ENCODE measurements at regions not wholly inside any gene's neighbourhood (a gene's known extent, or its start where the extent isn't known, plus 50 kb on each side); places are given as distances from the start of the nearest gene placed in this dataset.
"Not testable (repeated sequence)": the region's sequence is repeated elsewhere in the genome, so short reads cannot be mapped to it uniquely, and the experiment has no call there.

DNA sequence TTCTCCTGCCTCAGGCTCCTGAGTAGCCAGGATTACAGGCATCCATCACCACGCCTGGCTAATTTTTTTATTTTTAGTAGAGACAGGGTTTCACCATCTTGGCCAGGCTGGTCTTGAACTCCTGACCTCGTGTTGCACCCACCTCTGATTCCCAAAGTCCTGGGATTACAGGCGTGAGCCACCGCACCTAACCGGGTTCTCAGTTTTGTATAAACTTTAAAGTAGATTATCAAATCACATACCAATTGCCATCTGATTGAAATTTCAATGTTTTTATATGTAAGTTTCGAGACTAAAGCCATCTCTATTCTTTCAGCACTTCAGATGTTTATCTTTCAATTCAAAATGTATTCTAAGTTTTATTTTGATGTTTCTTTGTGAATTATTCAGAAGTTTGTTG is 110.1 kb downstream of the POTEH start:
- not testable (repeated sequence) for H3K4me1 ChIP-seq (ENCODE audit: control insufficient read depth in 1 of 2, insufficient read depth in 2 of 2, low read length in 2 of 2); H3K27ac ChIP-seq (ENCODE audit: low read depth, low read length); H3K79me2 ChIP-seq (ENCODE audit: control insufficient read depth, insufficient read depth, low read length, poor library complexity); H2AFZ ChIP-seq (ENCODE audit: insufficient read depth, low read length, poor library complexity); H3K4ac ChIP-seq (ENCODE audit: low read depth, low read length); H3K79me1 ChIP-seq (ENCODE audit: low read length); H3K9me3 ChIP-seq (ENCODE audit: insufficient read depth, low read depth, low read length); H3K18ac ChIP-seq (ENCODE audit: low read length); DNase-seq; H2BK5ac ChIP-seq (ENCODE audit: low read depth, low read length, poor library complexity); H3K27me3 ChIP-seq (ENCODE audit: insufficient read depth, low read length); H4K12ac ChIP-seq (ENCODE audit: low read depth, low read length); H4K8ac ChIP-seq (ENCODE audit: low read depth, low read length); H3K9ac ChIP-seq (ENCODE audit: low read length); H2BK120ac ChIP-seq (ENCODE audit: insufficient read depth, low read length, poor library complexity); H3K4me3 ChIP-seq (ENCODE audit: low read depth, low read length); H4K91ac ChIP-seq (ENCODE audit: low read depth, low read length); H3K36me3 ChIP-seq (ENCODE audit: control insufficient read depth in 1 of 2, insufficient read depth in 2 of 2, low read length in 2 of 2); H3K14ac ChIP-seq (ENCODE audit: low read length); H3K23ac ChIP-seq (ENCODE audit: low read length); H3K4me2 ChIP-seq (ENCODE audit: low read length); H2BK12ac ChIP-seq (ENCODE audit: low read length); H2AK5ac ChIP-seq (ENCODE audit: low read length)
- no CpG with 5 or more reads among the region's 6 CpGs for WGBS (ENCODE audit: extremely low coverage, insufficient coverage, insufficient read length)

DNA sequence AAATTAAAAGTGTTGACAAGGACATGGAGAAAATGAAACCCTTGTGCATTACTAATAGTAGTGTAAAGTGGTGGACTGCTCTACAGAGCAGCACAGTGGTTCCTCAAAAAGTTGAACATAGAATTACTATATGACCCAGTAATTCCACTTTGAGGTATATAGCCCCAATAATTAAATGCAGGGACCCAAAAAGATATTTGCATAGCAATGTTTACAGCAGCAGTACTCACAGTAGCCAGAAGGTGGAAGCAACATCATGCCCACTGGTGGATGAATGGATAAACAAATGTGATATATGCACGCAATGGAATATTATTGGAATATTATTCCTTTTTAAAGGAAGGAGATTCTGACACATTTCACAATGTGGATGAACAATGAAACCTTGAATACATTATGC is 121.3 kb downstream of the POTEH start:
- H4K91ac ChIP-seq (ENCODE audit: low read depth, low read length); H2BK120ac ChIP-seq (ENCODE audit: insufficient read depth, low read length, poor library complexity); H2BK12ac ChIP-seq (ENCODE audit: low read length); H2AK5ac ChIP-seq (ENCODE audit: low read length); H3K36me3 ChIP-seq (ENCODE audit: control insufficient read depth in 1 of 2, insufficient read depth in 2 of 2, low read length in 2 of 2); H3K4me1 ChIP-seq (ENCODE audit: control insufficient read depth in 1 of 2, insufficient read depth in 2 of 2, low read length in 2 of 2); H4K8ac ChIP-seq (ENCODE audit: low read depth, low read length); H3K79me1 ChIP-seq (ENCODE audit: low read length); DNase-seq; H3K27me3 ChIP-seq (ENCODE audit: insufficient read depth, low read length); H3K4me2 ChIP-seq (ENCODE audit: low read length); H3K18ac ChIP-seq (ENCODE audit: low read length); H4K12ac ChIP-seq (ENCODE audit: low read depth, low read length); H2AFZ ChIP-seq (ENCODE audit: insufficient read depth, low read length, poor library complexity); H3K9me3 ChIP-seq (ENCODE audit: insufficient read depth, low read depth, low read length); H3K23ac ChIP-seq (ENCODE audit: low read length); H3K14ac ChIP-seq (ENCODE audit: low read length); H2BK5ac ChIP-seq (ENCODE audit: low read depth, low read length, poor library complexity); H3K4me3 ChIP-seq (ENCODE audit: low read depth, low read length); H3K27ac ChIP-seq (ENCODE audit: low read depth, low read length); H3K79me2 ChIP-seq (ENCODE audit: control insufficient read depth, insufficient read depth, low read length, poor library complexity); H3K4ac ChIP-seq (ENCODE audit: low read depth, low read length); H3K9ac ChIP-seq (ENCODE audit: low read length): not testable (repeated sequence)
- WGBS (ENCODE audit: extremely low coverage, insufficient coverage, insufficient read length) = no CpG with 5 or more reads among the region's 1 CpG

DNA sequence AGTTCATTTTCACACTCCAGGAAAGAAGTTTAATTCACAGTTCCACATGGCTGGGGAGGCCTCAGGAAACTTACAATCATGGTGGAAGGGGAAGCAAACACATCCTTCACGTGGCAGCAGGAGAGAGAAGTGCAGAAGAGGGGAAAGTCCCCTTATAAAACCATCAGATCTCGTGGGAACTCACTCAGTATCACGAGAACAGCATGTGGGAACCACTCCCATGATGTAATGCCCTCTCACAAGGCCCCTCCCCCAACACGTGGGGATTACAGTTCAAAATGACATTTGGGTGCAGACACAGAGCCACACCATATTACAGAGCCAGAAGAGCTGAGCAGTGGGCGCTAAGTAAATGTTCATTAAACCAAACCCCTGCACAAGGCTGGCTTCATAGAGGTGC is 126.0 kb downstream of the POTEH start:
- WGBS (ENCODE audit: extremely low coverage, insufficient coverage, insufficient read length) = no CpG with 5 or more reads among the region's 5 CpGs
- H2BK12ac ChIP-seq (ENCODE audit: low read length) = not testable (repeated sequence)

DNA sequence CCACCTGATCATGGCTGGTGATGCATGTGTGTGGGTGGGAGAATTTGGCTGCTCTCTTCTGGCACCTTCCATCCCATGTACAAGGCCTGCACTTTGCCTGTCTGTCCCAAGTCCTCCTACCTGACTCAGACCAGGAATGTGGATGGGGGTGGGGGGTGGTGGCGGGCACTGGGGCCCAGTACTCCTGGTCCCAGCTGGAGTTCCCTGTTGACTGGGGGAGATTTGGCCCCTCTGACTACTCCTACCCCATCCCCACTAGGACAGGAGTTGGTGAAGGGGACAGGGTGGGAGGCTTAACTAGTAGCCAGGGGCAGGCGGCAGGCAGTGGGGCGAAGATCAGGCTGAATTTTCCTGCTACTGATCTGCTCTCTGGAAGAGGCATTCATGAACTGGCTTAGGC is 126.6 kb downstream of the POTEH start:
- H2BK120ac ChIP-seq (ENCODE audit: insufficient read depth, low read length, poor library complexity); H4K91ac ChIP-seq (ENCODE audit: low read depth, low read length); H2BK12ac ChIP-seq (ENCODE audit: low read length); H3K27ac ChIP-seq (ENCODE audit: low read depth, low read length); H4K12ac ChIP-seq (ENCODE audit: low read depth, low read length); H3K14ac ChIP-seq (ENCODE audit: low read length); H3K36me3 ChIP-seq (ENCODE audit: control insufficient read depth in 1 of 2, insufficient read depth in 2 of 2, low read length in 2 of 2); H3K27me3 ChIP-seq (ENCODE audit: insufficient read depth, low read length); H3K4me3 ChIP-seq (ENCODE audit: low read depth, low read length); H3K4me2 ChIP-seq (ENCODE audit: low read length); H3K9me3 ChIP-seq (ENCODE audit: insufficient read depth, low read depth, low read length); H3K9ac ChIP-seq (ENCODE audit: low read length); H3K79me2 ChIP-seq (ENCODE audit: control insufficient read depth, insufficient read depth, low read length, poor library complexity); DNase-seq; H3K4me1 ChIP-seq (ENCODE audit: control insufficient read depth in 1 of 2, insufficient read depth in 2 of 2, low read length in 2 of 2); H2BK5ac ChIP-seq (ENCODE audit: low read depth, low read length, poor library complexity); H2AFZ ChIP-seq (ENCODE audit: insufficient read depth, low read length, poor library complexity); H3K18ac ChIP-seq (ENCODE audit: low read length); H3K23ac ChIP-seq (ENCODE audit: low read length); H2AK5ac ChIP-seq (ENCODE audit: low read length); H3K79me1 ChIP-seq (ENCODE audit: low read length); H4K8ac ChIP-seq (ENCODE audit: low read depth, low read length); H3K4ac ChIP-seq (ENCODE audit: low read depth, low read length): not testable (repeated sequence)
- no CpG with 5 or more reads among the region's 3 CpGs for WGBS (ENCODE audit: extremely low coverage, insufficient coverage, insufficient read length)

More for the DNA sequence above, 126.0 kb downstream of the POTEH start:
- H3K4me2 ChIP-seq (ENCODE audit: low read length); H3K4me3 ChIP-seq (ENCODE audit: low read depth, low read length); H3K9me3 ChIP-seq (ENCODE audit: insufficient read depth, low read depth, low read length); H2AFZ ChIP-seq (ENCODE audit: insufficient read depth, low read length, poor library complexity); H4K8ac ChIP-seq (ENCODE audit: low read depth, low read length); H4K12ac ChIP-seq (ENCODE audit: low read depth, low read length); H3K18ac ChIP-seq (ENCODE audit: low read length); H3K23ac ChIP-seq (ENCODE audit: low read length); H2BK5ac ChIP-seq (ENCODE audit: low read depth, low read length, poor library complexity); H3K27ac ChIP-seq (ENCODE audit: low read depth, low read length); H3K14ac ChIP-seq (ENCODE audit: low read length); H3K4me1 ChIP-seq (ENCODE audit: control insufficient read depth in 1 of 2, insufficient read depth in 2 of 2, low read length in 2 of 2); H3K9ac ChIP-seq (ENCODE audit: low read length); H4K91ac ChIP-seq (ENCODE audit: low read depth, low read length); H3K79me1 ChIP-seq (ENCODE audit: low read length); H3K4ac ChIP-seq (ENCODE audit: low read depth, low read length); H2AK5ac ChIP-seq (ENCODE audit: low read length); H2BK120ac ChIP-seq (ENCODE audit: insufficient read depth, low read length, poor library complexity); H3K79me2 ChIP-seq (ENCODE audit: control insufficient read depth, insufficient read depth, low read length, poor library complexity); DNase-seq; H3K27me3 ChIP-seq (ENCODE audit: insufficient read depth, low read length); H3K36me3 ChIP-seq (ENCODE audit: control insufficient read depth in 1 of 2, insufficient read depth in 2 of 2, low read length in 2 of 2): not testable (repeated sequence)

Data from trophoblast cell (in vitro differentiated cells and primary cell).